Stomach (tissue), 8 donors: ENCODE measurements at regions not wholly inside any gene's neighbourhood (a gene's known extent, or its start where the extent isn't known, plus 50 kb on each side); places are given as distances from the start of the nearest gene placed in this dataset.

Experiments used
- DNase-seq, 2 donors: peaks; one replicate each; pipeline versions ENCODE4 v3.0.0 to v3.0.0-alpha.2; 2013 to 2019
- H3K27ac ChIP-seq, 5 donors: fragments of 200-600 bp in 4 of 5; sonication (generic) in 4 of 5; one replicate each; pipeline ENCODE4 v1.5.1; 2013 to 2019; ENCODE audit warnings: mild to moderate bottlenecking in 1 of 5, moderate library complexity in 1 of 5
- H3K27me3 ChIP-seq, 3 donors: fragments of 200-600 bp; sonication (generic); one replicate each; pipeline ENCODE4 v1.5.1; 2017 to 2019; ENCODE audit warnings: mixed run types in 1 of 3
- H3K36me3 ChIP-seq, 4 donors: fragments of 200-600 bp; sonication (generic); 1 replicate in 3 of 4; 2 replicates in 1 of 4; pipeline ENCODE4 v1.5.1; 2016 to 2019
- H3K4me1 ChIP-seq, 4 donors: fragments of 200-600 bp; sonication (generic); one replicate each; pipeline ENCODE4 v1.5.1; 2016 to 2019
- H3K4me3 ChIP-seq, 4 donors: fragments of 200-600 bp; sonication (generic) in 3 of 4; one replicate each; pipeline ENCODE4 v1.5.1; 2016 to 2019; ENCODE audit warnings: mild to moderate bottlenecking in 1 of 4
- H3K9me3 ChIP-seq, 4 donors: fragments of 200-600 bp; sonication (generic); one replicate each; pipeline ENCODE4 v1.5.1; 2016 to 2019
- EP300 ChIP-seq: sonication (generic); formaldehyde crosslinking; IDR thresholded peaks from one replicate; pipeline ENCODE4 v1.6.1; 2017; ENCODE audit warnings: antibody characterized with exemption
- POLR2A ChIP-seq, 4 donors: fragments of 450-650 bp; IDR thresholded peaks; one replicate each; pipeline ENCODE4 v1.6.1; 2016; ENCODE audit warnings: antibody characterized with exemption in 4 of 4, control low read depth in 2 of 4, mild to moderate bottlenecking in 1 of 4, moderate library complexity in 1 of 4
- POLR2AphosphoS5 ChIP-seq, 3 donors: sonication (generic); formaldehyde crosslinking; IDR thresholded peaks; one replicate each; pipeline ENCODE4 v1.6.1; 2016; ENCODE audit warnings: antibody characterized with exemption in 3 of 3
- WGBS, 5 donors: extraction: QIAGEN DNeasy Blood & Tissue Kit in 3 of 5; methylation state at CpG; one replicate each; pipeline versions ENCODE4 v1.1.5 to v1.1.7; 2013 to 2018; 5-methylcytosine and 5-hydroxymethylcytosine counted together
- intact Hi-C: fragments of 100-400 bp; cut with DNase I; formaldehyde crosslinking; loops from one replicate; pipeline ENCODE4 v1.15.1; 2023; ENCODE audit warnings: low total_unique reads
- TF ChIP-seq, protein P1 (sequence below), 7 experiments: fragments of 450-650 bp in 4 of 7; fragments of 200-600 bp in 3 of 7; sonication (generic) in 3 of 7; IDR thresholded peaks; one replicate each; pipeline ENCODE4 v1.5.1; 2016 to 2019; ENCODE audit warnings: antibody characterized with exemption in 7 of 7, control low read depth in 2 of 7, mild to moderate bottlenecking in 1 of 7
- donor health status: healthy with polysubstance abuse.
- donor health status: Bipolar disorder and iron deficiency.
- donor health status: healthy.

DNA sequence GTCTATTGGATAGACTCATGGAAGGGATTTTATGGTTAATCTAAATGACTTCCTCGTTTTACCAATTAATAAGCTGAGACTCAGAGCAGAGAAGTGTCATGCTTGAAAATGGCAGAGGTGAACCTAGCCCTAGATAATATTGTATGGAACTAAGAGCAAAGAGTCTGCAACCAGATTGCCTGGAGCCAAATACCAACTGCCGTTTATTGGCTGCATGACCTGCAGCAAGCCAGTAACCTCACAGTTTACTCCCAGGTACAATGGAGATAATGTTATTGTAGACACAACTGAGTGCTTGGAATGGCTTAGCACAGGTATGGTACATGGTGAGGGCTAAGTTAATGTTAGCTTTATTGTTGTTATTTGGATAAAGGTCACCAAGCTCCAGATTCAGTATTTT, 84.6 kb upstream of the FAT3 start:
- 22 to 55% (median 35%) methylated on average over 2 of the region's 2 CpGs for WGBS, 5 donors
- Histone ChIP-seq H3K27ac (no peak overlapping the region), H3K9me3 (no peaks in the 10 kb centered on the region), H3K36me3 (no peaks in the 10 kb centered on the region), H3K27me3 (no peaks in the 10 kb centered on the region), H3K4me3 (no peak overlapping the region), H3K4me1 (no peaks in the 10 kb centered on the region)
- no peak for DNase-seq
- no peak for TF ChIP-seq POLR2AphosphoS5 (IDR thresholded peaks at IDR 0.05)
- intact Hi-C loops, result no loop called here

DNA sequence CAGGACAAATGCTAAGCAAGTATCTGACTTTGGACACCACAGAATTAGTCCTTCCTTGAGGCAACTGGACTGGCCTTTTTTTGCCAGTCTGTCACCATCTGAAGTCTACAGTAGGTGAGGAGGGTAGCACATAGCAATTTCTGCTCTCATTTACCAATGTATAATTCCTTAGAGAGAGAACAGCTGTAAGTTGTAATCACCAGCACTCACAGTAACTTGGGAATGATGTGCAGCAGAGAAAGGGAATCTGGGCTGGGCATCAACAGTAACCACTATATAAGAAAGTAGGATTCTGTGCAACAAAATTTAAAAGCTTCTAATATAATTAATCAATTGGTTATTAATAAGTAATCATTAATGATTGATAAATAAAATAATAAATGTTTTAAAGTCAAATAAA, 86.3 kb upstream of the FAT3 start:
- H3K36me3 ChIP-seq, result no peaks in the 10 kb centered on the region
- no peak overlapping the region for H3K27ac ChIP-seq
- no peaks in the 10 kb centered on the region for H3K4me1 ChIP-seq
- H3K27me3 ChIP-seq, result no peaks in the 10 kb centered on the region
- no peak overlapping the region for H3K4me3 ChIP-seq
- DNase-seq, result no peak
- intact Hi-C loops, result no loop called here
- H3K9me3 ChIP-seq, result no peaks in the 10 kb centered on the region
- TF ChIP-seq POLR2A (IDR thresholded peaks at IDR 0.05), result no peak
- no peak for TF ChIP-seq EP300
- TF ChIP-seq, protein P1, sequence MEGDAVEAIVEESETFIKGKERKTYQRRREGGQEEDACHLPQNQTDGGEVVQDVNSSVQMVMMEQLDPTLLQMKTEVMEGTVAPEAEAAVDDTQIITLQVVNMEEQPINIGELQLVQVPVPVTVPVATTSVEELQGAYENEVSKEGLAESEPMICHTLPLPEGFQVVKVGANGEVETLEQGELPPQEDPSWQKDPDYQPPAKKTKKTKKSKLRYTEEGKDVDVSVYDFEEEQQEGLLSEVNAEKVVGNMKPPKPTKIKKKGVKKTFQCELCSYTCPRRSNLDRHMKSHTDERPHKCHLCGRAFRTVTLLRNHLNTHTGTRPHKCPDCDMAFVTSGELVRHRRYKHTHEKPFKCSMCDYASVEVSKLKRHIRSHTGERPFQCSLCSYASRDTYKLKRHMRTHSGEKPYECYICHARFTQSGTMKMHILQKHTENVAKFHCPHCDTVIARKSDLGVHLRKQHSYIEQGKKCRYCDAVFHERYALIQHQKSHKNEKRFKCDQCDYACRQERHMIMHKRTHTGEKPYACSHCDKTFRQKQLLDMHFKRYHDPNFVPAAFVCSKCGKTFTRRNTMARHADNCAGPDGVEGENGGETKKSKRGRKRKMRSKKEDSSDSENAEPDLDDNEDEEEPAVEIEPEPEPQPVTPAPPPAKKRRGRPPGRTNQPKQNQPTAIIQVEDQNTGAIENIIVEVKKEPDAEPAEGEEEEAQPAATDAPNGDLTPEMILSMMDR (IDR thresholded peaks at IDR 0.05), result no peak
- TF ChIP-seq POLR2AphosphoS5 (IDR thresholded peaks at IDR 0.05), result no peak

DNA sequence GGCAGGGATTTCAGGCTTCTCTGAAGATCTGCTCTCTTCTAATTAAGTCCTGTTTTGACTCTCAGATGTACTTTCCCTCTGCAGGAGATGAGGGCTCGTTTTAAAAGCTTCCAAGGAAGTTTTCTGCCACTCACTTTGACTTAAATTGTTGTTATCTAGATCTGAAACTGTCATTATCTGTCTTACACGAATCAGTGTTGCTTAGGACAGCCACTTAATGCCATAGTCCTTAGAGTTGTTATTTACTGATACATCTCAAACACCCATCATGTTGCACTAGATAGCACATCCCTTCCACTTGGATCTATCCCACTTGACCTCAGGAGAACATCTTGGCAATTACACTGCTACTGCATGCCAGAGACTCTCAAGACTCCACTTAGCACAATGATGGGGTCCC, 86.9 kb upstream of the FAT3 start:
- intact Hi-C loops, result no loop called here

DNA sequence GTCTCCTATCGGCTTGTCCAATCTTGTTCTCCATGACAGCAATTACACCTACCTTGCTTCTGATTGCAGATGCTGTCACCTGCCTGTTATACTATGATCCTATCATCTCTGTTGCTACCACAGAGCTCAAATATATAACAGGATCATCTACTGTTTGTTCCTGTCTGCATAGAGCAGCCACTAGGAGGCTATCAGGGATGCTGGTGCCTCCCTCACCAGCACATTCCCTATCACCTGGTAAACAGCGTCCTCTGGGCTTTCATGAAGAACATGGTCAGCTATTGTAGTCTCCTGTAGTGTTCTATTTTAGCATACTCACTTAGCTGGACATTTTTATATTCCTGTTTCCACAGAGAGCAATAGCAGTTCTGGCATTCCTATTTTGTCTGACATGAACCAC, 87.8 kb upstream of the FAT3 start:
- Histone ChIP-seq H3K9me3 (no peaks in the 10 kb centered on the region), H3K27me3 (no peaks in the 10 kb centered on the region), H3K27ac (no peak overlapping the region), H3K4me3 (no peak overlapping the region), H3K36me3 (no peaks in the 10 kb centered on the region), H3K4me1 (no peaks in the 10 kb centered on the region)
- 65 to 80% (median 70%) methylated on average over 2 of the region's 2 CpGs for WGBS, 5 donors
- TF ChIP-seq, protein P1 (IDR thresholded peaks at IDR 0.05), result no peak
- TF ChIP-seq POLR2AphosphoS5 (IDR thresholded peaks at IDR 0.05), result no peak
- TF ChIP-seq POLR2A (IDR thresholded peaks at IDR 0.05), result no peak
- no peak for TF ChIP-seq EP300
- DNase-seq, result no peak
- intact Hi-C loops, result no loop called here

More for the DNA sequence above, 86.9 kb upstream of the FAT3 start:
- H3K4me1 ChIP-seq, result no peaks in the 10 kb centered on the region
- no peak for DNase-seq
- WGBS, 5 donors, result 29 to 48% (median 35%) methylated on average over 2 of the region's 2 CpGs
- no peaks in the 10 kb centered on the region for H3K27me3 ChIP-seq
- H3K36me3 ChIP-seq, result no peaks in the 10 kb centered on the region
- no peak overlapping the region for H3K27ac ChIP-seq
- no peak for TF ChIP-seq POLR2AphosphoS5 (IDR thresholded peaks at IDR 0.05)
- H3K9me3 ChIP-seq, result no peaks in the 10 kb centered on the region
- H3K4me3 ChIP-seq, result no peak overlapping the region

DNA sequence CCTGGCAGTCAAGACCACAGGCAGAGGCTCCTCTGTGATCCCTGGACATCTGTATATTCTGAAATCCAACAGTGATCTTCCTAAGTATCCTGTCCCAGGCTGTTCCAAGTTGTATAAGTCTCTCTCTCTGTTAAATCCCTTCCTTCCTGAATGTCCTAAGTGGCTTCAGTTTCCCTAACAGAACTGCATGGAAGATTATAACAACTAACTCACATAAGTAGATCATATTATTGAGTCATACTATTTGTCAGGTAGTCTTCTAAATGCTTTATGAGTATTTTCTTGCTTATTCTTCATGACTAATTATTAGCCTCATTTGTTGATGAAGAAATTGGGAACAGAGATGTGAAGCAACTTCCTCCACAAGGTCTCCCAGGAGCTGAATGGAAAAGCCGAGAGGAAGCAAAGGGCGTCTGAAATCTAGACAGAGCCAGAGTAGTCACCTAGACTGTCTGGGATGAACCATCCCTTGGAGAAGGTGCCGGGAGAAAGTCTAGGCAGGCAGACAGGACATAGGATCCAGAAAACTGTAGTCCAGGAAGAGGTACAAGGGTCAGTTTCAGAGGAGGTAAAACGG, 93.2 kb upstream of the FAT3 start:
- H3K27ac ChIP-seq, result no peak overlapping the region
- 62 to 79% (median 74%) methylated on average over 4 of the region's 4 CpGs for WGBS, 5 donors
- H3K27me3 ChIP-seq, result no peaks in the 10 kb centered on the region
- no peak overlapping the region for H3K4me3 ChIP-seq
- peaks cover 0 to 6% (median 0%) of the 10 kb centered on the region in 4 donors for H3K4me1 ChIP-seq
- H3K36me3 ChIP-seq, result no peaks in the 10 kb centered on the region
- no peaks in the 10 kb centered on the region for H3K9me3 ChIP-seq
- intact Hi-C loops, result no loop called here
- DNase-seq, result no peak
- no peak for TF ChIP-seq EP300

DNA sequence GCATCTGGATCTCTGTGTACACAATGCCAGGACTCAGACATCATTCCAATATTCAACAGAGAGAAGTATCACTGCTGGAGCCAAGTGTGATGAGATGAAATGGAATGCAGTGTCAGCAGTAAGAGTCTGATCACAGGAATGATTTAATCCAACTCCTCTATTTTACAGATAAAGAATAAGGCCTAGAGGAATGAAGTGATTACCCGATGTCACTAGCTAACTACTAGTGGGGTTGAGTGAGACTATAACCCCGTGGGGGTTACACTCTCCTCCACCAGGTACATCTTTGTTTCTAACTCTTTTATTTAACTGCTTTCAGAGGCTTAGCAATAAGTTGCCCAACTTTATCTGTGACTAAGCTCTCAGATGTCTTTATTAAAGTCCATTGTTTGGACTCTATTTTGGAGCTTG, 94.2 kb upstream of the FAT3 start:
- TF ChIP-seq, protein P1 (IDR thresholded peaks at IDR 0.05), result no peak
- no peak for TF ChIP-seq EP300
- no peak for TF ChIP-seq POLR2AphosphoS5 (IDR thresholded peaks at IDR 0.05)
- TF ChIP-seq POLR2A (IDR thresholded peaks at IDR 0.05), result no peak
- no peak for DNase-seq
- Histone ChIP-seq H3K27me3 (no peaks in the 10 kb centered on the region), H3K4me1 (peaks cover 0 to 6% (median 0%) of the 10 kb centered on the region in 4 donors), H3K27ac (no peak overlapping the region), H3K9me3 (no peaks in the 10 kb centered on the region), H3K4me3 (no peak overlapping the region), H3K36me3 (no peaks in the 10 kb centered on the region)
- intact Hi-C loops, result no loop called here
- 39 to 58% (median 44%) methylated on average over 2 of the region's 2 CpGs for WGBS, 5 donors
